ENCODE measurements at regions not wholly inside any gene's neighbourhood (a gene's known extent, or its start where the extent isn't known, plus 50 kb on each side); places are given as distances from the start of the nearest gene placed in this dataset.

DNA sequence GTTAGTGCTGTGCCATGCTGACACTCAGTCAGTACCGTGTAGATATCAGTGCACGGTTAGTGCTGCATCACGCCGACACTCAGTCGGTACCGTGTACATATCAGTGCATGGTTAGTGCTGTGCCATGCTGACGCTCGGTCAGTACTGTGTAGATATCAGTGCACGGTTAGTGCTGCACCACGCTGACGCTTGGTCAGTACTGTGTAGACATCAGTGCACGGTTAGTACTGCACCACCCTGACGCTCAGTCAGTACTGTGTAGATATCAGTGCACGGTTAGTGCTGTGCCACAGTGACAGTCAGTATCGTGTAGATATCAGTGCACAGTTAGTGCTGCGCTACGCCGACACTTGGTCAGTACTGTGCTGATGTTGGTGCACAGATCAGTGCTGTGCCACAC, 102.8 kb upstream of the ZNF469 start:
- TF ChIP-seq, protein P1, sequence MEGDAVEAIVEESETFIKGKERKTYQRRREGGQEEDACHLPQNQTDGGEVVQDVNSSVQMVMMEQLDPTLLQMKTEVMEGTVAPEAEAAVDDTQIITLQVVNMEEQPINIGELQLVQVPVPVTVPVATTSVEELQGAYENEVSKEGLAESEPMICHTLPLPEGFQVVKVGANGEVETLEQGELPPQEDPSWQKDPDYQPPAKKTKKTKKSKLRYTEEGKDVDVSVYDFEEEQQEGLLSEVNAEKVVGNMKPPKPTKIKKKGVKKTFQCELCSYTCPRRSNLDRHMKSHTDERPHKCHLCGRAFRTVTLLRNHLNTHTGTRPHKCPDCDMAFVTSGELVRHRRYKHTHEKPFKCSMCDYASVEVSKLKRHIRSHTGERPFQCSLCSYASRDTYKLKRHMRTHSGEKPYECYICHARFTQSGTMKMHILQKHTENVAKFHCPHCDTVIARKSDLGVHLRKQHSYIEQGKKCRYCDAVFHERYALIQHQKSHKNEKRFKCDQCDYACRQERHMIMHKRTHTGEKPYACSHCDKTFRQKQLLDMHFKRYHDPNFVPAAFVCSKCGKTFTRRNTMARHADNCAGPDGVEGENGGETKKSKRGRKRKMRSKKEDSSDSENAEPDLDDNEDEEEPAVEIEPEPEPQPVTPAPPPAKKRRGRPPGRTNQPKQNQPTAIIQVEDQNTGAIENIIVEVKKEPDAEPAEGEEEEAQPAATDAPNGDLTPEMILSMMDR (conservative IDR thresholded peaks at IDR 0.05) = no peak

More for the DNA sequence above, 102.8 kb upstream of the ZNF469 start:
- H2BK15ac ChIP-seq (ENCODE audit: low read depth, low read length) = no peak overlapping the region
- no peak overlapping the region for H3K4me2 ChIP-seq (ENCODE audit: insufficient read depth, insufficient read length, low read length)
- Mint-ChIP-seq H3K4me1 (no peaks in the 10 kb centered on the region), H3K36me3 (ENCODE audit: insufficient read depth in 1 of 3, low read depth in 3 of 3) (peaks cover 3 to 5% (median 5%) of the 10 kb centered on the region in 3 experiments; a peak in 4 of 7 replicates), H3K27ac (no peak overlapping the region), H3K27me3 (ENCODE audit: low read depth) (peaks cover 12% of the 10 kb centered on the region), H3K4me3 (no peak overlapping the region), H3K9me3 (peaks cover 38% of the 10 kb centered on the region in 2 experiments)
- H3T11ph ChIP-seq (ENCODE audit: low read length) = no peak overlapping the region
- no peak overlapping the region for H3K23ac ChIP-seq (ENCODE audit: insufficient read length, low read depth, low read length)
- no peak overlapping the region for H2AK5ac ChIP-seq (ENCODE audit: insufficient read length, low read length)
- no peak overlapping the region for H3K27ac ChIP-seq (ENCODE audit: insufficient read length, low read depth, low read length)
- no peaks in the 10 kb centered on the region for H3K79me1 ChIP-seq (ENCODE audit: insufficient read depth, low read depth, low read length, poor library complexity, severe bottlenecking)
- H3K9ac ChIP-seq (ENCODE audit: extremely low read depth, insufficient read length, low read length) = no peak overlapping the region
- no peak overlapping the region for H3K18ac ChIP-seq (ENCODE audit: insufficient read length, low read depth, low read length)
- no peak overlapping the region for H2BK120ac ChIP-seq (ENCODE audit: low read depth, low read length, poor library complexity, severe bottlenecking)
- DNase-seq = no peak
- H4K20me1 ChIP-seq (ENCODE audit: control insufficient read depth, insufficient read depth, insufficient read length) = no peaks in the 10 kb centered on the region
- no peak overlapping the region for H2BK20ac ChIP-seq (ENCODE audit: low read depth, low read length, poor library complexity, severe bottlenecking)
- H2AFZ ChIP-seq (ENCODE audit: low read length) = no peak overlapping the region
- H3K4ac ChIP-seq (ENCODE audit: low read depth, low read length) = no peak overlapping the region
- H2BK12ac ChIP-seq (ENCODE audit: insufficient read length, low read depth, low read length) = no peak overlapping the region
- no peaks in the 10 kb centered on the region for H3K23me2 ChIP-seq (ENCODE audit: insufficient read length, low read depth, low read length, poor library complexity, severe bottlenecking)
- H4K91ac ChIP-seq (ENCODE audit: insufficient read length, low read depth, low read length) = no peak overlapping the region
- H3K14ac ChIP-seq (ENCODE audit: insufficient read depth, low read length) = no peak overlapping the region
- no peak overlapping the region for H4K8ac ChIP-seq (replicated peaks; ENCODE audit: insufficient read length, low read depth, low read length)
- no peaks in the 10 kb centered on the region for H3K9me3 ChIP-seq (ENCODE audit: control insufficient read depth, low read depth, low read length)
- no peak overlapping the region for H4K5ac ChIP-seq (ENCODE audit: insufficient read length, low read depth, low read length)
- no peaks in the 10 kb centered on the region for H3K4me1 ChIP-seq (ENCODE audit: insufficient read depth, low read length)
- no peak overlapping the region for H2BK5ac ChIP-seq (ENCODE audit: insufficient read length, low read length)
- no peaks in the 10 kb centered on the region for H3K79me2 ChIP-seq (ENCODE audit: insufficient read depth, low read length)
- H3K27me3 ChIP-seq (ENCODE audit: insufficient read depth, low read length) = no peaks in the 10 kb centered on the region
- no peak overlapping the region for H3K56ac ChIP-seq (ENCODE audit: insufficient read length, low read depth, low read length)
- no CpG with 5 or more reads among the region's 18 CpGs for WGBS (ENCODE audit: extremely low coverage, insufficient read length, low lambda C conversion rate)

All from H9 (cell line).